ENCODE measurements at regions not wholly inside any gene's neighbourhood (a gene's known extent, or its start where the extent isn't known, plus 50 kb on each side); places are given as distances from the start of the nearest gene placed in this dataset.

GRCh38 chr16:80071964-80072456 is 468.8 kb upstream of the DYNLRB2 start:
- Histone ChIP-seq H3K27ac (no peak overlapping the region), H3K4me1 (ENCODE audit: low read depth) (no peaks in the 10 kb centered on the region), H3K27me3 (peaks cover 88% of the 10 kb centered on the region), H3K4me3 (no peak overlapping the region), H3K36me3 (no peaks in the 10 kb centered on the region), H3K9me3 (ENCODE audit: low read depth) (no peaks in the 10 kb centered on the region)
- no peak for DNase-seq (ENCODE audit: low read depth in 1 of 2, low spot score in 1 of 2)
- no peak for TF ChIP-seq CTCF (IDR thresholded peaks at IDR 0.05; ENCODE audit: low read depth, low read length)

DNA sequence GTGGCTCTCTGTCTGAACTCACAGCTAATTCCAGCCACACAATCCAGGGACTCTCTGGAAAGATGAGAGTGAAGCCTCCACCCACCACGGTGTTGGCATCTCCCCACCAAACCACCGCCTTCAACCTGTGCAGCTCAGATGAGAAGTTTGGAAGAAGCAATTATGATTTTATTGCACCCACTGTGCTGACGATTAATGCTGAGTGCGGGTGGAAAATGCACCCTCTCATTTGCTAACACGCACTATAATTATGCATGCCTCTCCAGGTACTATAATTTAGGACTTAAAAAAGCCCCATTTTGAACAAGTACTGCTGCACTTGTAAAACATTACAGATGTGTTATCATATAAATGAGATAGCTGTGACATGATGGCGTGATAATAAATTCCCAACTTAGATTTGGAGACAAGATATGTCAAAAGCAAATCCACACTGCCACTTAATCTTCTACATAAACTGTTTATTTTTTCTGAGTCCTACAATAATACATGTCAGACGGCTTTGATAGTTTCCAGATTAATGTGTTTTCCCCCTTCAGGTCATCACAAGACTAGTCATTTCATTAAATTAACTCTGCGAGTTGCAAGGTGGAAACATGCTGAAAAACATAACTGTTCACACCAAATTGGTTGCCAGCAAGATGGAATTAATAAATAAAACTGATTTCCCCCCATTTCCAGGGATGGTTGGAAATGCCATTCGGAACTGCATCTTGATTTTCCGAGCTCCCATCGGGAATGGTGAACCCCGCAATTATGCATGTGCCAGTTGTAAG is 466.5 kb upstream of the MAF start:
- no peak for DNase-seq (ENCODE audit: low read depth in 1 of 2, low spot score in 1 of 2)
- H3K9me3 ChIP-seq (ENCODE audit: low read depth), result no peaks in the 10 kb centered on the region
- H3K27ac ChIP-seq, result no peak overlapping the region
- TF ChIP-seq CTCF (IDR thresholded peaks at IDR 0.05; ENCODE audit: low read depth, low read length), result no peak
- peaks cover 69% of the 10 kb centered on the region for H3K27me3 ChIP-seq
- no peaks in the 10 kb centered on the region for H3K36me3 ChIP-seq
- no peak overlapping the region for H3K4me3 ChIP-seq
- no peaks in the 10 kb centered on the region for H3K4me1 ChIP-seq (ENCODE audit: low read depth)

DNA sequence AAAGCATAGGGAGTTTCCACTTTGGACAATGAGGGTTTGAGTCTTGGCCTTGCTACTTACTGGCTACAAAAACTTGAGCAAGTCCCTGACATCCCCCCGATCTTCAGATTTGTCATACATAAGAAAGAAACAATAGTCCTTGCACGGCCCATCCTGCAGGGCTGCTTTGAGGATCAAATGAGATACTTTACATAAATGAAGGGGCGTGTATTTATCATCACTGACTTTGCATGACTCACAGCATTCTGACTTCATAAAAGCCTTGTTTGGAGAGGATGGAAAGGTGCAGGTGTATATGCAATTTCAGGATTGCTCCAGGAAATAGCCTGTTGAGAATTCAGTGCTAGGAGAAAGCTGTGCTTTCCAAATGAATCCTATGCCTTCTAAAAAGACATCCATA is 465.0 kb upstream of the MAF start:
- no peak overlapping the region for H3K27ac ChIP-seq
- no peaks in the 10 kb centered on the region for H3K9me3 ChIP-seq (ENCODE audit: low read depth)

GRCh38 chr16:80063713-80064069 is 463.2 kb upstream of the MAF start:
- TF ChIP-seq CTCF (IDR thresholded peaks at IDR 0.05; ENCODE audit: low read depth, low read length), result no peak
- DNase-seq (ENCODE audit: low read depth in 1 of 2, low spot score in 1 of 2), result no peak
- Histone ChIP-seq H3K9me3 (ENCODE audit: low read depth) (no peaks in the 10 kb centered on the region), H3K36me3 (no peaks in the 10 kb centered on the region), H3K27me3 (peaks cover 69% of the 10 kb centered on the region), H3K27ac (no peak overlapping the region), H3K4me1 (ENCODE audit: low read depth) (no peaks in the 10 kb centered on the region), H3K4me3 (no peak overlapping the region)

More for the DNA sequence above, 465.0 kb upstream of the MAF start:
- Histone ChIP-seq H3K4me3 (no peak overlapping the region), H3K4me1 (ENCODE audit: low read depth) (no peaks in the 10 kb centered on the region), H3K27me3 (peaks cover 68% of the 10 kb centered on the region), H3K36me3 (no peaks in the 10 kb centered on the region)
- DNase-seq (ENCODE audit: low read depth in 1 of 2, low spot score in 1 of 2), result no peak
- no peak for TF ChIP-seq CTCF (IDR thresholded peaks at IDR 0.05; ENCODE audit: low read depth, low read length)

- peaks cover 70% of the 10 kb centered on the region for H3K27me3 ChIP-seq
- TF ChIP-seq CTCF (IDR thresholded peaks at IDR 0.05; ENCODE audit: low read depth, low read length), result no peak
- no peaks in the 10 kb centered on the region for H3K4me1 ChIP-seq (ENCODE audit: low read depth)
- H3K36me3 ChIP-seq, result no peaks in the 10 kb centered on the region
- no peak overlapping the region for H3K4me3 ChIP-seq
- H3K27ac ChIP-seq, result no peak overlapping the region
- no peaks in the 10 kb centered on the region for H3K9me3 ChIP-seq (ENCODE audit: low read depth)
- DNase-seq (ENCODE audit: low read depth in 1 of 2, low spot score in 1 of 2), result no peak
Observed at GRCh38 chr16:80063031-80063712, 462.6 kb upstream of the MAF start.
